Lower lobe of right lung (tissue), 2 donors: ENCODE measurements at regions not wholly inside any gene's neighbourhood (a gene's known extent, or its start where the extent isn't known, plus 50 kb on each side); places are given as distances from the start of the nearest gene placed in this dataset.

ENCODE experiments used
- ATAC-seq, 2 donors: fragments of 200-7000 bp; cut with Tn5 transposase; one replicate each; pipeline ENCODE4 v1.9.1; 2020 to 2022; ENCODE audit warnings: mild to moderate bottlenecking in 2 of 2, moderate library complexity in 2 of 2
- DNase-seq: peaks from one replicate; pipeline ENCODE4 v3.0.0-alpha.2; 2020
- H3K27ac ChIP-seq: fragments of 200-600 bp; one replicate; pipeline ENCODE4 v1.8.0; 2022
- H3K27me3 ChIP-seq: fragments of 200-600 bp; one replicate; pipeline ENCODE4 v1.8.0; 2022; ENCODE audit warnings: low read depth
- H3K36me3 ChIP-seq: fragments of 200-600 bp; one replicate; pipeline ENCODE4 v1.8.0; 2022; ENCODE audit warnings: mild to moderate bottlenecking
- H3K4me1 ChIP-seq: fragments of 200-600 bp; one replicate; pipeline ENCODE4 v1.8.0; 2022
- H3K4me3 ChIP-seq: fragments of 200-600 bp; one replicate; pipeline ENCODE4 v1.8.0; 2022; ENCODE audit warnings: mild to moderate bottlenecking
- H3K9me3 ChIP-seq: fragments of 200-600 bp; one replicate; pipeline ENCODE4 v1.8.0; 2022
- CTCF ChIP-seq: fragments of 200-600 bp; IDR thresholded peaks from one replicate; pipeline ENCODE4 v1.8.0; 2022; ENCODE audit warnings: antibody characterized with exemption, mild to moderate bottlenecking
- intact Hi-C: fragments of 100-400 bp; cut with DNase I; formaldehyde crosslinking; loops from one replicate; pipeline ENCODE4 v1.11.0; 2022
- donor health status: DM: no; HTN: yes; CAD: no; lungs with severe emphysema.

GRCh38 chr12:13740149-13740545 lies 241.3 kb downstream of the GRIN2B start:
- no peak overlapping the region for H3K27ac ChIP-seq
- H3K4me1 ChIP-seq = no peaks in the 10 kb centered on the region
- no peak for TF ChIP-seq CTCF
- H3K27me3 ChIP-seq = peaks cover 5% of the 10 kb centered on the region
- H3K36me3 ChIP-seq = no peaks in the 10 kb centered on the region
- DNase-seq (no peak), ATAC-seq (no peak)
- H3K4me3 ChIP-seq = no peak overlapping the region
- H3K9me3 ChIP-seq = no peaks in the 10 kb centered on the region
- intact Hi-C loops = no loop called here

GRCh38 chr12:13735734-13736133 lies 245.7 kb downstream of the GRIN2B start:
- no peak for TF ChIP-seq CTCF
- no peaks in the 10 kb centered on the region for H3K4me1 ChIP-seq
- H3K27ac ChIP-seq = no peak overlapping the region
- ATAC-seq (no peak), DNase-seq (no peak)
- no peaks in the 10 kb centered on the region for H3K9me3 ChIP-seq
- H3K4me3 ChIP-seq = no peak overlapping the region
- no peaks in the 10 kb centered on the region for H3K36me3 ChIP-seq
- no peaks in the 10 kb centered on the region for H3K27me3 ChIP-seq
- intact Hi-C loops = no loop called here

GRCh38 chr12:13734584-13735152 lies 246.7 kb downstream of the GRIN2B start:
- Histone ChIP-seq H3K27ac (no peak overlapping the region), H3K4me3 (no peak overlapping the region), H3K9me3 (no peaks in the 10 kb centered on the region), H3K27me3 (no peaks in the 10 kb centered on the region), H3K36me3 (no peaks in the 10 kb centered on the region), H3K4me1 (no peaks in the 10 kb centered on the region)
- DNase-seq = no peak
- intact Hi-C loops = no loop called here
- ATAC-seq = no peak
- TF ChIP-seq CTCF = no peak

GRCh38 chr12:13727707-13728195 lies 253.7 kb downstream of the GRIN2B start:
- H3K4me1 ChIP-seq = no peaks in the 10 kb centered on the region
- DNase-seq = no peak
- intact Hi-C loops = no loop called here
- H3K27ac ChIP-seq = no peak overlapping the region
- H3K36me3 ChIP-seq = no peaks in the 10 kb centered on the region
- ATAC-seq = no peak
- no peaks in the 10 kb centered on the region for H3K9me3 ChIP-seq
- no peak overlapping the region for H3K4me3 ChIP-seq
- peaks cover 6% of the 10 kb centered on the region for H3K27me3 ChIP-seq
- TF ChIP-seq CTCF = no peak

GRCh38 chr12:13725049-13725448 lies 256.4 kb downstream of the GRIN2B start:
- no peak for ATAC-seq
- Histone ChIP-seq H3K27me3 (peaks cover 6% of the 10 kb centered on the region), H3K36me3 (no peaks in the 10 kb centered on the region)

More at GRCh38 chr12:13725049-13725448, 256.4 kb downstream of the GRIN2B start:
- H3K27ac ChIP-seq = no peak overlapping the region
- H3K4me1 ChIP-seq = no peaks in the 10 kb centered on the region
- DNase-seq = no peak
- TF ChIP-seq CTCF = no peak
- H3K9me3 ChIP-seq = no peaks in the 10 kb centered on the region
- no peak overlapping the region for H3K4me3 ChIP-seq
- intact Hi-C loops = no loop called here
